HG02973 (cell line): ENCODE measurements at regions not wholly inside any gene's neighbourhood (a gene's known extent, or its start where the extent isn't known, plus 50 kb on each side); places are given as distances from the start of the nearest gene placed in this dataset.
"Not testable (repeated sequence)": the region's sequence is repeated elsewhere in the genome, so short reads cannot be mapped to it uniquely, and the experiment has no call there.

Experiments
- ATAC-seq: cut with Tn5 transposase; IDR thresholded peaks from one replicate; pipeline ENCODE4 v1.9.1; 2021; ENCODE audit warnings: moderate library complexity; ENCODE audit not compliant: unreplicated experiment

DNA sequence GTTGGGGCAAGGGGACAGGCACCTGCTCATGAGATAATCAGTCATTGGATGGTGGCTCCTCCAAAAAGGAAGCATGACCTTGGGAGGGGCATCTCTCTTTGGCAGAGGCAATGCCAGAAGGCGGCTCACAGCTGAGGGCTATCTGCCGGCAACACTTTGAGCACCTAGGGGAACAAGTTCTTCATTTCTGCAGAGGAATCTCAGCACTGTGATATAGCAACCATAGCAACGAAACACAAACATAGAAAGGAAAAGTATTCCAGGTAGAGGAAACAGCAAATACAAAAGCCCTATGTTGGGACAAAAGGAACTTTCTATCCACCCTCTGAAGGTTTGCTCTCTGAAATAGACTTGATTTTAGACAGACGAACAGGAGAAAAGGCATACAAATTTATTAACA lies 89.1 kb upstream of the NEDD4L start:
- no peak for ATAC-seq

DNA sequence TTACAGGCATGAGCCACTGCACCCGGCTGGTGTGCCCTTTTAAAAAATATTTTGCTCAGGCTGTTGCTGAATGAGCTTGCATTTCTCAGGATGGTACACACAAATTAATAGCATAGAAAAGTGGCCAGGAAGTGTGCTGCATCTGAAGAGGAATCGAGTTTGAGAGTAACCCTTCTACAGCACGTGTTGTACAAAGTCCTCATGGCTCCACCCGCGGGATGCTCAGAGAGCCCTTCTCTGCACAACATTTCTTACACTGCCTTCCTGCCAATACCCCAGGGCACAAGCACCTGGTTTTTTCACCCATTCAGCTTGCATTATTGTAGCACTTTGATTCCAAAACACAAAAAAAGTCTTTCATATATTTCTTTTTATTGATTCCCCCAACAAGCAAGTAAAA lies 90.1 kb upstream of the NEDD4L start:
- ATAC-seq, result no peak

DNA sequence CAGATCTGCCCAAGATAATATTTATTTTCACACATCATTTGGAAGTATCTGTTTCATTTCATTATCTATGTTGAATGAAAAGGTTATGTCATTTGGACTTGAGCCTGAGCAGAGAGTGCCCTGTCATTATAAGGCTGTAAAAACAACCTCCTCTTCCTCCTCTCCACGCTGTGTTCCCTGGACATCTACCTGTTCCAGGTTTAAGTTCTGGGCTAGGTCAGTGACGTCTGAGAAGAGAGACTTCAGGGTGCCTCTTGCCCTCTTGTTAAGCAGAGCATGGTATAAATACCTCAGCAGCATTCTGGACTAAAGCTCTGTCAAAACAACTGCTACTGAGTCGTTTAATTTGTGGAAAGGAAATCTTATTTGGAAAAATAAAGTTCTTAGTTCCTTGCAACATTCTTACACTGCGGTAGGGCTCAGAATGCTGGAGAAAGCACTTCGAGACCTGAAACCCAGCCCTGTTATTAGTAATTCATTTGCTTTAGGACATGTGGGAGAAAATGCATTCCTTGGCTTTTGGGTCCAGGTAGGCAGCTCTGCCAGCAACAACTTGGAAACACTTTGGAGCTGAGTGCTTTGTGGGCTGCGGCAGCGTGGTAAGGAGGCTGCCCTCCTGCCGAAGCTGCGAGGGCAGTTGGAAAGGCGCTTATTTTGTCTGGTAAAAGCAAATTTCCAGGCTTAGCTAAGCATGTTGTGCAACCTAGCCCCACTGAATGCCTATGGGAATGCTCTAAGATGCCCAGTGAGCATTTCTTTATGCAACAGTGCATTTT lies 91.8 kb upstream of the NEDD4L start:
- ATAC-seq, result no peak

DNA sequence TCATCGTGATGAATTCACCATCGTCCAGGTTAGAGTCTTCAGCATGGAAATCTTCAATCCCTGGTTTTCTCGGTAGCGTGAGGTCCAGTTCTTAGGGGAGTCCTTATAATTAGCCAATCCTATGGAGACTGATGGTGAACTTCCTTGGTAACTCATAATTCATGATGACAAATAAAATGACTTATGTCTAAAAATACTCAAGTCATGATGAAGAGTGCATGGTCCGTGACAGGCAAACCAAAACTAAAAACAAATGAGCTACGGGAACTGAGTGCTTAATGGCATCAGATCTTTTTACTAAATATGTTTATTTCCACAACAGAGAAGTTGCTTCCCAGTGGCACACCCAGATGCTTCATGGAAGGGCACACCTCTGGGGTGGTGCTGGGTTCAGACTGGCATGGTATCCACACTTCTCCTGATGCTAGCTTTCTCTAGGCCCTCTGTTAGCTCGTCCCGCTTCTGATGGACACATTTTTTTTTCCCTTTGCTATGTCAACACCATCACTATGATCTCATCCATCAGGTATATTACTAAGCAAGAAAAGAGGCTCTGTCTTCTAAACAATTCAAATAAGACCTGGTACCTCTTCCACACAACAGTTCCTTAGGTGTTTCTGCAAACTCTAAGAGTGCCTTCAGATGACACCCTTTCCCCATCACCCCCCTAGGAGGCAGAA lies 92.8 kb upstream of the NEDD4L start:
- peak; percentile 72 for ATAC-seq

DNA sequence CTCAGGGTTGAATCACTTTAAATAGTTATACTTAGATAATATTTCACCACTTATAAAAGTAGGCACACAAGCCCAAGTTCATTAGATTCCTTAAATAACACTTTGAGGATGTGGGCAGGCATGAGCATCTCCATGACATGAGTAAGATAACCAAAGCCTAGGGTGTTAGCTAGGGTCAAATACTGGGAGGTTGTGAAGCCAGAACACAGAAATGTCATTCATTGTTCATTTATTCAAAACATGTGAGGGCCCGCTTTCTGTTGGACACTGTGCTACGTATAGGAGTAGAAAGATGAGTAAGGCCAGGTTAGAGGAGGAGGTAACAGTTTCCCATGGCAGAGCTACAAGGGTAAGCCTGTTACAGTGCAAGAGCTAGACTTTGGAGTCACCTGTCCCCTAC lies 93.5 kb upstream of the NEDD4L start:
- ATAC-seq, result no peak

- ATAC-seq, result not testable (repeated sequence)
Measured at GRCh38 chr18:57949335-57949734, 94.7 kb upstream of the NEDD4L start.

GRCh38 chr18:57947117-57947516 lies 96.9 kb upstream of the NEDD4L start:
- ATAC-seq, result no peak

GRCh38 chr18:57943723-57944122 lies 100.3 kb upstream of the NEDD4L start:
- no peak for ATAC-seq

- ATAC-seq, result no peak
Measured at GRCh38 chr18:57942493-57942892, 101.5 kb upstream of the NEDD4L start.

- ATAC-seq, result no peak
Measured at GRCh38 chr18:57941841-57942489, 102.1 kb upstream of the NEDD4L start.

DNA sequence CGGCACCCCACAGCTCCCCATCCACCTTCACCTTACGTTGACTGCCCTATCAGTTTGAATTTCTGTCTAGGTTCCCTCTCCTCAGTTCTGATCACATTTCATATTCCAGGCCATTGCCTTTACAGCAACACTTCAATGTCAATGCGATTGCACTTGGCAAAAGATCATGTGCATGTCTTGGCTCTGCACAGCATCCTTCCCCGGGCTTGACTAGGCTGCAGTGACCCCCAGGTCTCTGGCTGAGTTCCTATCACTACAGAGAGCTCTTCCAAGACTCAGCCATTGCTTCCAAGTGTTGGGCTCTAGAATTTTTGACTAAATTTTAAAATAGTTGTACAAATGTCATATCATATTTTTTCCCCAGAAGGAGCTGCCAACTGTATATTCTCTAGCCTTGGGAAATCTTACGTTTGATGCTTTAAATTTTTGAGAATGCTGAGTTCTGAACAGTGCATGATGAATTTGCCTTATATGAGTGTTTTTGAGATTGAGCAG lies 103.8 kb upstream of the NEDD4L start:
- ATAC-seq, result no peak

DNA sequence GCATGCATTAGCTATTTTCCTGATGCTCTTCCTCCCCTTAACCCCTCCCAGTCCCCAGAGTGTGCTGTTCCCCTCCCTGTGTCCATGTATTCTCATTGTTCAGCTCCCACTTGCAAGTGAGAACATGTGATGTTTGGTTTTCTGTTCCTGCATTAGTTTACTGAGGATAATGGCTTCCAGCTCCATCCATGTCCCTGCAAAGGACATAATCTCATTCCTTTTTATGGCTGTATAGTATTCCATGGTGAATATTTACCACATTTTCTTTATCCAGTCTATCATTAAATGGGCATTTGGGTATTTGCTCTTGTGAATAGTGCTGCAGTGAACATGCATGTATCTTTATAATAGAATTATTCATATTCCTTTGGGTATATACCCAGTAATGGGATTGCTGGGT lies 109.7 kb upstream of the NEDD4L start:
- ATAC-seq, result not testable (repeated sequence)

GRCh38 chr18:57931038-57931437 lies 113.0 kb upstream of the NEDD4L start:
- peak; percentile 76 for ATAC-seq

GRCh38 chr18:57930476-57930875 lies 113.5 kb upstream of the NEDD4L start:
- no peak for ATAC-seq

GRCh38 chr18:57929922-57930321 lies 114.1 kb upstream of the NEDD4L start:
- ATAC-seq, result no peak

- no peak for ATAC-seq
Measured at GRCh38 chr18:57928466-57928865, 115.6 kb upstream of the NEDD4L start.

- ATAC-seq, result no peak
Measured at GRCh38 chr18:57927511-57927910, 116.5 kb upstream of the NEDD4L start.

GRCh38 chr18:57925706-57926105 lies 118.3 kb upstream of the NEDD4L start:
- no peak for ATAC-seq

DNA sequence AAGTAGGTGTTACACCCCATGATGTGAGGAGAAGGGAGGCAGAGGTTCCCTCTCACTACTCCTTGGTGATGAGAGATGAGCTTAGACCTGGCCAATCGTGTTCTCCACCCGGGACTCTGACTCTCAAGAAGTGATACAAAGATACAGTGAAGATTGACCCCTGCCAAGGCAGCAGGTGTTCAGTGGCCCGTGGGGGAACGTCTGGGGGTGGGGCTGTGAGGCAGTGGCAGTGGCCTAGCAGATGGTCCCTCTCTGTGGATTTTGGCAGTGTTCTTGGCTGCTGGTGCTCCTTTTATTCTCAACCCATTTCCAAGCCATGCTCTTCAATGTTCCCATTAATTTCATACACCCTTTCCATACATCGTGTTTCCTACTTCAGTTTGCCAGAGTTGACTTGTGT lies 120.4 kb upstream of the NEDD4L start:
- ATAC-seq, result no peak

GRCh38 chr18:57922885-57923284 lies 119.8 kb upstream of the ATP8B1 start:
- ATAC-seq, result no peak

GRCh38 chr18:57921708-57922107 lies 118.6 kb upstream of the ATP8B1 start:
- ATAC-seq, result no peak

DNA sequence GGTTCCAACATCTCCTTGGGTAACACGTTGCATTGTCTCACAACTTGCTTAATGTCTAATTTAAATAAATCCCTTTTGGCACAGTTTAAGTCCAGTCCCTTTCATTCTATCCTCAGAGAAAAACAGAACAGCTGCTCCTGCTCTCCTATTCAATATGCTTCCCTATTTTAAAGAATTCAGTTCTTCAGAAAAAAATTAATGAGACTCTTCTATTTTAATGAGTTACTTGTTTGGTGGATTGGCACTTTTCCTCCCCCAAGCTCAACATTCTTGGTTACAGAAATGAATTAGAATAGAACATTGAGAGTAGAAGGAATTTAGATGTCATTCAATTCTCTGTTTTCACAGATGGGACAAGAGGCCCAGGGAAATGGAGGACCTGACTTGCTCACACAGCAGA lies 116.9 kb upstream of the ATP8B1 start:
- ATAC-seq, result no peak
